AG09309 (cell line): ENCODE measurements at regions not wholly inside any gene's neighbourhood (a gene's known extent, or its start where the extent isn't known, plus 50 kb on each side); places are given as distances from the start of the nearest gene placed in this dataset.

Experiments used
- DNase-seq: peaks from one replicate; pipeline ENCODE4 v3.0.0-alpha.2; 2010; ENCODE audit warnings: low read depth
- H3K4me3 ChIP-seq: 2 replicates; pipeline ENCODE4 v1.5.1; 2011; ENCODE audit warnings: mild to moderate bottlenecking, low read depth, low read length, moderate library complexity; ENCODE audit not compliant: control insufficient read depth
- TF ChIP-seq, protein P1 (sequence below): IDR thresholded peaks from 2 replicates; pipeline ENCODE4 v1.5.1; 2011; ENCODE audit warnings: mild to moderate bottlenecking, low read depth, low read length, inconsistent platforms; ENCODE audit not compliant: insufficient read depth, control insufficient read depth; ENCODE audit errors: missing control alignments

GRCh38 chr11:37134637-37135036 is 536.6 kb upstream of the RAG2 start:
- TF ChIP-seq, protein P1, sequence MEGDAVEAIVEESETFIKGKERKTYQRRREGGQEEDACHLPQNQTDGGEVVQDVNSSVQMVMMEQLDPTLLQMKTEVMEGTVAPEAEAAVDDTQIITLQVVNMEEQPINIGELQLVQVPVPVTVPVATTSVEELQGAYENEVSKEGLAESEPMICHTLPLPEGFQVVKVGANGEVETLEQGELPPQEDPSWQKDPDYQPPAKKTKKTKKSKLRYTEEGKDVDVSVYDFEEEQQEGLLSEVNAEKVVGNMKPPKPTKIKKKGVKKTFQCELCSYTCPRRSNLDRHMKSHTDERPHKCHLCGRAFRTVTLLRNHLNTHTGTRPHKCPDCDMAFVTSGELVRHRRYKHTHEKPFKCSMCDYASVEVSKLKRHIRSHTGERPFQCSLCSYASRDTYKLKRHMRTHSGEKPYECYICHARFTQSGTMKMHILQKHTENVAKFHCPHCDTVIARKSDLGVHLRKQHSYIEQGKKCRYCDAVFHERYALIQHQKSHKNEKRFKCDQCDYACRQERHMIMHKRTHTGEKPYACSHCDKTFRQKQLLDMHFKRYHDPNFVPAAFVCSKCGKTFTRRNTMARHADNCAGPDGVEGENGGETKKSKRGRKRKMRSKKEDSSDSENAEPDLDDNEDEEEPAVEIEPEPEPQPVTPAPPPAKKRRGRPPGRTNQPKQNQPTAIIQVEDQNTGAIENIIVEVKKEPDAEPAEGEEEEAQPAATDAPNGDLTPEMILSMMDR = no peak
- no peak overlapping the region for H3K4me3 ChIP-seq
- no peak for DNase-seq

- no peak overlapping the region for H3K4me3 ChIP-seq
- TF ChIP-seq, protein P1 = no peak
- no peak for DNase-seq
Observed at GRCh38 chr11:37124384-37124783, 526.3 kb upstream of the RAG2 start.

DNA sequence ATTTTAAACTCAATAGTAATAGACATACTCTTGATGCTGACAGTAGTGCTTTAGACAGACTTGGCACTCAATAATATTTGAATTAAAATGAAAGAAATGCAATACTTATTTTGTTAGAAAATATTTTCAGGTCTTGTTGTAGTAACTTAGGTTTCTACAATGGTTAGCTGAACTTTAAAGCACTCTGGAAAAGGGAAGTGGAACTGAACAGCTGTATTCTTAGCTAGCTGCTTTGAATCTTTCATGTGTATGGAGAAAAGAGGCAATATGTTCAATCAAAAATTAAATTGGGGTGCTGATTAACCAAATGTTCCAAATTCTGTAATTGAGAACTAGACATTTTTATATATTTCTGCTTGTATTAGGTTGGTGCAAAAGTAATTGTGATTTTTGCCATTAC is 517.9 kb upstream of the RAG2 start:
- DNase-seq = no peak
- no peak overlapping the region for H3K4me3 ChIP-seq
- TF ChIP-seq, protein P1 = no peak

DNA sequence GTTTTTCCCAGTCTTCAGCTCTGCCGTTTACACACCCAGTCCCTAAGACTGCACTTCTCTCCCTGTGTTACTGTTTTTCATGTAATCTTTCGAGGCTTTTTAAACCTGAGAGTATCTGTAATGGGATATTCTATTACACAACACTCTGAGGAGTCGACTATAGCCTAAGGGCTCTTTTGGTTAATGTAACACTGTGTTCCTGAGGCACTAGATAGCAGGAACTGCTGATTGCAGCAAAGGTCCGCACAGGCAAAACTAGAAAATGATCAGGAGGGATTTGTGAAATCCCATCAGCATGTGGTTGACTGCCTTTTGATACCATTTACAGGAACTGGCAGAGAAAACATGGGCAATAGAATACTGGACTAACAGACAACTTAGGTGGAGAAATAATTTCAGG is 512.3 kb upstream of the RAG2 start:
- H3K4me3 ChIP-seq = no peak overlapping the region
- no peak for DNase-seq
- TF ChIP-seq, protein P1 = no peak

DNA sequence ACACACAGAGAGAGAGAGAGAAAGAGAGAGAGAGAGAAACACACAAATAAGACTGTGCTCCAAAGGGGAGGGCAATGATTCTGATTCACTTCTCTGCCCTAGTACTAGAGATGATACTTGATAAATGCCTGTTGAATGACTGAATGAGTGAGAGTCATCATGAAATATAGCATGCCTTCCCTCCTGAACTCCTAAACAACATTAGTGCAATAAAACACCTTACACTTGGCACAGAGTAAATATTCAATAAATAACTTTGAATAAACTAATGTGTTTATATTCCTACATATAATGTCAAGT is 511.2 kb upstream of the RAG2 start:
- TF ChIP-seq, protein P1 = no peak
- no peak overlapping the region for H3K4me3 ChIP-seq
- no peak for DNase-seq

DNA sequence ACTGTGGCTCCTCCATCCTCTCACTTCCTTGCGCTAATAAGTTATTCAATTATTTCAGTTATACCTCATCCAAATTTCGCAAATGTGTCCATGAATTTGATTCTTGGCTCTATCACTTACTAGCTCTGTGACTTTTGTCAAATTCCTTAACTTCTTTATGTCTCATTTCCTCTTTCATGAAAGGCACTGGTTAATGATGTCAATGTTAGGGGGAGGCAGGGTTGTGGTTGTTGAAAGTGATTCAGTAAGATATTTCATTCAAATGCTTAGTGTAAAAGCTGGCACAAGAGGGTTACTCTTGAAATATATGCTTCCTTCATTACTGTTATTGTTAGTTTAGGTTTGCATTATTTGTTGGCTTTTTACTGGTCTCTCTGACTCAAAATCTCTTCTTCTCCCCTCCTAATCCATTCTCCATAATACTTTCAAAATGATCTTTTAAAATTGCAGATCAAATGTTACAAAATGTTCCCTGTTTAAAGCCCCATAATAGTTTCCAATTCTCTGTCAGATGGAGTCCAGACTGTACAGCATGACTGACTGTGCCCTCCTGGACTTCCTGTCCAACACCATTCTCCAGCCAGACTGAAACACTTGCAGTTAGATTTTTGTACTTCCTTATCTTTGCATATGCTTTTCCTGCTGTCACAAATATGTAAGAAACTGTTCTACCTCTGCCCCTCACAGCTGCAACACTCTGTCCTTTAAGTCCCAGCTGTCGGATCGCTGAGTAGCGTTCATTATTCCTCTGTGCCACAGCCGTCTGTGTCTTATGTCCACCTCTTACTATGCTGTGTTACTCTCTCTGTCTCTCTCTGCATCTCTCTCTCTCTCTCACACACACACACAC is 510.6 kb upstream of the RAG2 start:
- H3K4me3 ChIP-seq = no peak overlapping the region
- TF ChIP-seq, protein P1 = no peak
- no peak for DNase-seq
